CD8-positive, alpha-beta memory T cell (primary cell): ENCODE measurements at regions not wholly inside any gene's neighbourhood (a gene's known extent, or its start where the extent isn't known, plus 50 kb on each side); places are given as distances from the start of the nearest gene placed in this dataset.
"Not testable (repeated sequence)": the region's sequence is repeated elsewhere in the genome, so short reads cannot be mapped to it uniquely, and the experiment has no call there.

Experiments
- CTCF ChIA-PET: fragments of 350-600 bp; sonication (Branson Sonifier 250); formaldehyde crosslinking; loops from one replicate; lab custom pipeline; 2021; ENCODE audit warnings: antibody characterized with exemption; lab: Charles Lee
- POLR2A ChIA-PET: fragments of 350-600 bp; sonication (Branson Sonifier 250); formaldehyde crosslinking; loops from one replicate; lab custom pipeline; 2021; ENCODE audit warnings: antibody characterized with exemption; lab: Charles Lee
- DNase-seq, 5 donors: peaks; one replicate each; pipeline versions ENCODE4 v3.0.0 to v3.0.0-alpha.2; 2020 to 2022; ENCODE audit warnings: mixed read lengths in 1 of 5
- H3K27ac ChIP-seq: one replicate; pipeline ENCODE4 v1.7.0; 2013; ENCODE audit warnings: low read depth, mild to moderate bottlenecking, low read length, moderate library complexity
- H3K27me3 ChIP-seq: 2 replicates; pipeline ENCODE4 v1.7.0; 2013; ENCODE audit warnings: low read length, mild to moderate bottlenecking; ENCODE audit not compliant: insufficient read depth, poor library complexity, severe bottlenecking
- H3K36me3 ChIP-seq: 2 replicates; pipeline ENCODE4 v1.7.0; 2013; ENCODE audit warnings: mild to moderate bottlenecking, low read length, moderate library complexity; ENCODE audit not compliant: insufficient read depth
- H3K4me1 ChIP-seq: 2 replicates; pipeline ENCODE4 v1.7.0; 2013; ENCODE audit warnings: mild to moderate bottlenecking, low read length, moderate library complexity; ENCODE audit not compliant: insufficient read depth
- H3K4me3 ChIP-seq: 2 replicates; pipeline ENCODE4 v1.7.0; 2013; ENCODE audit warnings: mild to moderate bottlenecking, low read length
- H3K9me3 ChIP-seq: 2 replicates; pipeline ENCODE4 v1.7.0; 2013; ENCODE audit warnings: mild to moderate bottlenecking, low read length
- H3K27ac Mint-ChIP-seq, 8 donors: one replicate each; pipeline ENCODE4 v1.8.0; 2020 to 2021; ENCODE audit warnings: mixed read lengths in 8 of 8, mild to moderate bottlenecking in 6 of 8, inconsistent platforms in 3 of 8, moderate library complexity in 3 of 8
- H3K27me3 Mint-ChIP-seq, 2 donors: one replicate each; pipeline ENCODE4 v1.8.0; 2020 to 2021; ENCODE audit warnings: mixed read lengths in 2 of 2, mild to moderate bottlenecking in 1 of 2, moderate library complexity in 1 of 2
- H3K36me3 Mint-ChIP-seq, 3 donors: one replicate each; pipeline ENCODE4 v1.8.0; 2020 to 2021; ENCODE audit warnings: mixed read lengths in 3 of 3, inconsistent platforms in 1 of 3, mild to moderate bottlenecking in 1 of 3
- H3K4me1 Mint-ChIP-seq, 3 donors: one replicate each; pipeline ENCODE4 v1.8.0; 2020 to 2021; ENCODE audit warnings: mixed read lengths in 3 of 3, inconsistent platforms in 1 of 3, mild to moderate bottlenecking in 1 of 3
- H3K4me3 Mint-ChIP-seq, 7 donors: one replicate each; pipeline ENCODE4 v1.8.0; 2020 to 2021; ENCODE audit warnings: mixed read lengths in 7 of 7, mild to moderate bottlenecking in 6 of 7, moderate library complexity in 4 of 7, inconsistent platforms in 2 of 7
- H3K9me3 Mint-ChIP-seq, 5 donors: one replicate each; pipeline ENCODE4 v1.8.0; 2020 to 2022; ENCODE audit warnings: mixed read lengths in 5 of 5, mild to moderate bottlenecking in 3 of 5, moderate library complexity in 2 of 5, inconsistent platforms in 1 of 5

- no peak for DNase-seq
- no peak overlapping the region for H3K4me3 Mint-ChIP-seq
Measured at GRCh38 chr2:35228584-35228983, 1127.0 kb upstream of the CRIM1 start.

GRCh38 chr2:35220461-35220860 lies 1135.1 kb upstream of the CRIM1 start:
- Mint-ChIP-seq H3K4me3 (no peak overlapping the region), H3K36me3 (no peaks in the 10 kb centered on the region), H3K27ac (no peak overlapping the region), H3K4me1 (no peaks in the 10 kb centered on the region), H3K27me3 (no peaks in the 10 kb centered on the region), H3K9me3 (peaks cover 0 to 30% (median 7%) of the 10 kb centered on the region in 5 donors)
- Histone ChIP-seq H3K4me1 (no peaks in the 10 kb centered on the region), H3K27ac (no peak overlapping the region), H3K9me3 (no peaks in the 10 kb centered on the region), H3K36me3 (no peaks in the 10 kb centered on the region), H3K27me3 (no peaks in the 10 kb centered on the region), H3K4me3 (no peak overlapping the region)
- no peak for DNase-seq
- POLR2A ChIA-PET = no interaction called here
- CTCF ChIA-PET = no interaction called here

More at GRCh38 chr2:35228584-35228983, 1127.0 kb upstream of the CRIM1 start:
- Mint-ChIP-seq H3K36me3 (no peaks in the 10 kb centered on the region), H3K9me3 (peaks cover 5 to 31% (median 10%) of the 10 kb centered on the region in 5 donors), H3K4me1 (no peaks in the 10 kb centered on the region), H3K27ac (no peak overlapping the region), H3K27me3 (no peaks in the 10 kb centered on the region)
- H3K27ac ChIP-seq = no peak overlapping the region
- H3K9me3 ChIP-seq = no peaks in the 10 kb centered on the region
- POLR2A ChIA-PET = no interaction called here
- no peaks in the 10 kb centered on the region for H3K4me1 ChIP-seq
- no peaks in the 10 kb centered on the region for H3K27me3 ChIP-seq
- no peak overlapping the region for H3K4me3 ChIP-seq
- no peaks in the 10 kb centered on the region for H3K36me3 ChIP-seq
- CTCF ChIA-PET = no interaction called here

- H3K4me1 Mint-ChIP-seq = no peaks in the 10 kb centered on the region
- no peaks in the 10 kb centered on the region for H3K9me3 ChIP-seq
- no peak overlapping the region for H3K27ac Mint-ChIP-seq
- H3K36me3 ChIP-seq = no peaks in the 10 kb centered on the region
- CTCF ChIA-PET = no interaction called here
- H3K36me3 Mint-ChIP-seq = no peaks in the 10 kb centered on the region
- no peaks in the 10 kb centered on the region for H3K27me3 Mint-ChIP-seq
- DNase-seq = no peak
- no peak overlapping the region for H3K4me3 ChIP-seq
- no peaks in the 10 kb centered on the region for H3K27me3 ChIP-seq
- no peak overlapping the region for H3K4me3 Mint-ChIP-seq
- no peak overlapping the region for H3K27ac ChIP-seq
- H3K9me3 Mint-ChIP-seq = peaks cover 0 to 16% (median 2%) of the 10 kb centered on the region in 5 donors
- H3K4me1 ChIP-seq = no peaks in the 10 kb centered on the region
- POLR2A ChIA-PET = no interaction called here
Measured at GRCh38 chr2:35204881-35205280, 1150.7 kb upstream of the CRIM1 start.

- Histone ChIP-seq H3K27me3 (no peaks in the 10 kb centered on the region), H3K4me1 (no peaks in the 10 kb centered on the region), H3K9me3 (no peaks in the 10 kb centered on the region), H3K4me3 (no peak overlapping the region), H3K27ac (no peak overlapping the region), H3K36me3 (no peaks in the 10 kb centered on the region)
- Mint-ChIP-seq H3K4me3 (no peak overlapping the region), H3K9me3 (peaks cover 0 to 19% (median 7%) of the 10 kb centered on the region in 5 donors), H3K27ac (no peak overlapping the region), H3K36me3 (no peaks in the 10 kb centered on the region), H3K4me1 (no peaks in the 10 kb centered on the region), H3K27me3 (no peaks in the 10 kb centered on the region)
- POLR2A ChIA-PET = no interaction called here
- CTCF ChIA-PET = no interaction called here
- DNase-seq = no peak
Measured at GRCh38 chr2:35204323-35204722, 1151.3 kb upstream of the CRIM1 start.

- H3K4me1 ChIP-seq = no peaks in the 10 kb centered on the region
- H3K4me1 Mint-ChIP-seq = no peaks in the 10 kb centered on the region
- H3K9me3 Mint-ChIP-seq = peaks cover 0 to 24% (median 9%) of the 10 kb centered on the region in 5 donors
- H3K27me3 Mint-ChIP-seq = no peaks in the 10 kb centered on the region
- no peak overlapping the region for H3K4me3 Mint-ChIP-seq
- DNase-seq = no peak
- no peak overlapping the region for H3K4me3 ChIP-seq
- POLR2A ChIA-PET = no interaction called here
- no peak overlapping the region for H3K27ac ChIP-seq
- no peaks in the 10 kb centered on the region for H3K27me3 ChIP-seq
- no peaks in the 10 kb centered on the region for H3K36me3 Mint-ChIP-seq
- CTCF ChIA-PET = no interaction called here
- H3K27ac Mint-ChIP-seq = no peak overlapping the region
- H3K9me3 ChIP-seq = no peaks in the 10 kb centered on the region
- no peaks in the 10 kb centered on the region for H3K36me3 ChIP-seq
Measured at GRCh38 chr2:35199298-35199697, 1156.3 kb upstream of the CRIM1 start.

GRCh38 chr2:35185861-35186412 lies 1169.6 kb upstream of the CRIM1 start:
- DNase-seq = no peak
- Histone ChIP-seq H3K4me1 (no peaks in the 10 kb centered on the region), H3K9me3 (no peaks in the 10 kb centered on the region), H3K4me3 (no peak overlapping the region), H3K27me3 (no peaks in the 10 kb centered on the region), H3K27ac (no peak overlapping the region), H3K36me3 (no peaks in the 10 kb centered on the region)
- ChIA-PET POLR2A (no interaction called here), CTCF (no interaction called here)
- Mint-ChIP-seq H3K36me3 (no peaks in the 10 kb centered on the region), H3K9me3 (peaks cover 0 to 30% (median 0%) of the 10 kb centered on the region in 5 donors), H3K4me1 (no peaks in the 10 kb centered on the region), H3K4me3 (no peak overlapping the region), H3K27ac (no peak overlapping the region), H3K27me3 (no peaks in the 10 kb centered on the region)

GRCh38 chr2:35184471-35184870 lies 1171.1 kb upstream of the CRIM1 start:
- no peak overlapping the region for H3K27ac ChIP-seq
- CTCF ChIA-PET = no interaction called here
- Mint-ChIP-seq H3K9me3 (peaks cover 0 to 36% (median 0%) of the 10 kb centered on the region in 5 donors), H3K4me3 (no peak overlapping the region), H3K36me3 (no peaks in the 10 kb centered on the region), H3K27ac (no peak overlapping the region), H3K27me3 (no peaks in the 10 kb centered on the region), H3K4me1 (no peaks in the 10 kb centered on the region)
- no peaks in the 10 kb centered on the region for H3K4me1 ChIP-seq
- POLR2A ChIA-PET = no interaction called here
- no peaks in the 10 kb centered on the region for H3K9me3 ChIP-seq
- H3K27me3 ChIP-seq = no peaks in the 10 kb centered on the region
- DNase-seq = no peak
- no peak overlapping the region for H3K4me3 ChIP-seq
- no peaks in the 10 kb centered on the region for H3K36me3 ChIP-seq

GRCh38 chr2:35176726-35177125 lies 1178.9 kb upstream of the CRIM1 start:
- H3K36me3 ChIP-seq, H3K27ac Mint-ChIP-seq, H3K9me3 ChIP-seq, H3K4me3 Mint-ChIP-seq, POLR2A ChIA-PET, H3K4me1 ChIP-seq, H3K27ac ChIP-seq, H3K27me3 Mint-ChIP-seq, H3K4me1 Mint-ChIP-seq, H3K4me3 ChIP-seq, H3K27me3 ChIP-seq, CTCF ChIA-PET, DNase-seq, H3K36me3 Mint-ChIP-seq: not testable (repeated sequence)
- peaks cover 0 to 12% (median 0%) of the 10 kb centered on the region in 5 donors for H3K9me3 Mint-ChIP-seq

GRCh38 chr2:35174845-35175244 lies 1180.7 kb upstream of the CRIM1 start:
- no peak overlapping the region for H3K27ac Mint-ChIP-seq
- ChIA-PET POLR2A (no interaction called here), CTCF (no interaction called here)
- no peaks in the 10 kb centered on the region for H3K36me3 Mint-ChIP-seq
- no peaks in the 10 kb centered on the region for H3K9me3 Mint-ChIP-seq
- Histone ChIP-seq H3K36me3 (no peaks in the 10 kb centered on the region), H3K27me3 (no peaks in the 10 kb centered on the region), H3K4me1 (no peaks in the 10 kb centered on the region), H3K27ac (no peak overlapping the region), H3K4me3 (no peak overlapping the region), H3K9me3 (no peaks in the 10 kb centered on the region)
- H3K4me3 Mint-ChIP-seq = no peak overlapping the region
- H3K27me3 Mint-ChIP-seq = no peaks in the 10 kb centered on the region
- H3K4me1 Mint-ChIP-seq = no peaks in the 10 kb centered on the region
- DNase-seq = no peak
